ENCODE measurements at regions not wholly inside any gene's neighbourhood (a gene's known extent, or its start where the extent isn't known, plus 50 kb on each side); places are given as distances from the start of the nearest gene placed in this dataset.

GRCh38 chr11:28470180-28470579 lies 362.0 kb downstream of the METTL15 start:
- Histone ChIP-seq H3K27me3 (no peaks in the 10 kb centered on the region), H3K4me3 (no peak overlapping the region), H3K9me3 (no peaks in the 10 kb centered on the region), H3K27ac (no peak overlapping the region), H3K4me1 (no peaks in the 10 kb centered on the region), H3K36me3 (no peaks in the 10 kb centered on the region)
- in situ Hi-C loops (cut with MboI; ENCODE audit: low sequenced_read_pairs in 4 of 4) (no loop called here), intact Hi-C loops (cut with DNase I; ENCODE audit: low total_unique reads) (no loop called here)
- ATAC-seq (no peak), DNase-seq (no peak)
- TF ChIP-seq CTCF (IDR thresholded peaks at IDR 0.05 in 4 of 5, conservative IDR thresholded peaks at IDR 0.05 in 1 of 5) (no peak), POLR2A (IDR thresholded peaks at IDR 0.05) (no peak)

GRCh38 chr11:28466506-28466905 lies 358.3 kb downstream of the METTL15 start:
- Histone ChIP-seq H3K36me3 (no peaks in the 10 kb centered on the region), H3K27me3 (no peaks in the 10 kb centered on the region), H3K4me3 (no peak overlapping the region), H3K27ac (no peak overlapping the region), H3K4me1 (no peaks in the 10 kb centered on the region), H3K9me3 (no peaks in the 10 kb centered on the region)
- in situ Hi-C loops (cut with MboI; ENCODE audit: low sequenced_read_pairs in 4 of 4) (no loop called here), intact Hi-C loops (cut with DNase I; ENCODE audit: low total_unique reads) (no loop called here)
- no peak for DNase-seq
- no peak for TF ChIP-seq CTCF (IDR thresholded peaks at IDR 0.05 in 4 of 5, conservative IDR thresholded peaks at IDR 0.05 in 1 of 5)
- TF ChIP-seq POLR2A (IDR thresholded peaks at IDR 0.05): no peak
- ATAC-seq: no peak

GRCh38 chr11:28464252-28464867 lies 356.2 kb downstream of the METTL15 start:
- no peaks in the 10 kb centered on the region for H3K36me3 ChIP-seq
- no peak overlapping the region for H3K27ac ChIP-seq
- intact Hi-C loops (cut with DNase I; ENCODE audit: low total_unique reads): no loop called here
- ATAC-seq: no peak
- H3K27me3 ChIP-seq: no peaks in the 10 kb centered on the region
- H3K9me3 ChIP-seq: no peaks in the 10 kb centered on the region
- in situ Hi-C loops (cut with MboI; ENCODE audit: low sequenced_read_pairs in 4 of 4): no loop called here
- no peak for DNase-seq
- no peak for TF ChIP-seq POLR2A (IDR thresholded peaks at IDR 0.05)
- no peak for TF ChIP-seq CTCF (IDR thresholded peaks at IDR 0.05 in 4 of 5, conservative IDR thresholded peaks at IDR 0.05 in 1 of 5)
- H3K4me1 ChIP-seq: no peaks in the 10 kb centered on the region
- no peak overlapping the region for H3K4me3 ChIP-seq

- Histone ChIP-seq H3K4me1 (no peaks in the 10 kb centered on the region), H3K27ac (no peak overlapping the region), H3K36me3 (no peaks in the 10 kb centered on the region), H3K4me3 (no peak overlapping the region), H3K9me3 (no peaks in the 10 kb centered on the region), H3K27me3 (no peaks in the 10 kb centered on the region)
- in situ Hi-C loops (cut with MboI; ENCODE audit: low sequenced_read_pairs in 4 of 4): no loop called here
- intact Hi-C loops (cut with DNase I; ENCODE audit: low total_unique reads): no loop called here
- ATAC-seq (no peak), DNase-seq (no peak)
- TF ChIP-seq CTCF (IDR thresholded peaks at IDR 0.05 in 4 of 5, conservative IDR thresholded peaks at IDR 0.05 in 1 of 5) (no peak), POLR2A (IDR thresholded peaks at IDR 0.05) (no peak)
Measured at GRCh38 chr11:28463826-28464225, 355.6 kb downstream of the METTL15 start.

- no peak for DNase-seq
- H3K27ac ChIP-seq: no peak overlapping the region
- ATAC-seq: no peak
- H3K27me3 ChIP-seq: no peaks in the 10 kb centered on the region
- H3K4me3 ChIP-seq: no peak overlapping the region
- no peaks in the 10 kb centered on the region for H3K4me1 ChIP-seq
- H3K9me3 ChIP-seq: no peaks in the 10 kb centered on the region
- in situ Hi-C loops (cut with MboI; ENCODE audit: low sequenced_read_pairs in 4 of 4): no loop called here
- H3K36me3 ChIP-seq: no peaks in the 10 kb centered on the region
- intact Hi-C loops (cut with DNase I; ENCODE audit: low total_unique reads): no loop called here
- TF ChIP-seq POLR2A (IDR thresholded peaks at IDR 0.05): no peak
- TF ChIP-seq CTCF (IDR thresholded peaks at IDR 0.05 in 4 of 5, conservative IDR thresholded peaks at IDR 0.05 in 1 of 5): no peak
Measured at GRCh38 chr11:28461846-28462245, 353.7 kb downstream of the METTL15 start.
